MM.1S (cell line): ENCODE measurements at regions not wholly inside any gene's neighbourhood (a gene's known extent, or its start where the extent isn't known, plus 50 kb on each side); places are given as distances from the start of the nearest gene placed in this dataset.

Experiments
- DNase-seq: peaks from one replicate; pipeline ENCODE4 v3.0.0-alpha.2; 2015
- H2AFZ ChIP-seq: fragments of 300-600 bp; sonication (generic); 2 replicates; pipeline ENCODE4 v1.6.0; 2016; ENCODE audit warnings: antibody characterized with exemption, low read length
- H3F3A ChIP-seq: fragments of 300-600 bp; sonication (generic); 2 replicates; pipeline ENCODE4 v1.6.1; 2016; ENCODE audit warnings: mild to moderate bottlenecking, antibody characterized with exemption, low read length, moderate library complexity, mixed read lengths; ENCODE audit not compliant: insufficient read depth
- H3K27ac ChIP-seq: fragments of 300-600 bp; sonication (generic); 2 replicates; pipeline ENCODE4 v1.5.1; 2016; ENCODE audit warnings: mild to moderate bottlenecking, low read length
- H3K27me3 ChIP-seq: fragments of 300-600 bp; sonication (generic); replicated peaks from 2 replicates; pipeline ENCODE4 v1.6.0; 2016; ENCODE audit warnings: low read length; ENCODE audit not compliant: insufficient read depth
- H3K36me3 ChIP-seq: fragments of 300-600 bp; sonication (generic); replicated peaks from 2 replicates; pipeline ENCODE4 v1.6.1; 2016; ENCODE audit warnings: mild to moderate bottlenecking, low read length, mixed read lengths; ENCODE audit not compliant: insufficient read depth
- H3K4me1 ChIP-seq: fragments of 300-600 bp; sonication (generic); 2 replicates; pipeline ENCODE4 v1.6.1; 2016; ENCODE audit warnings: low read length, mixed read lengths
- H3K4me2 ChIP-seq: fragments of 300-600 bp; sonication (generic); 2 replicates; pipeline ENCODE4 v1.6.0; 2016; ENCODE audit warnings: low read depth, low read length
- H3K4me3 ChIP-seq: fragments of 300-600 bp; sonication (generic); 2 replicates; pipeline ENCODE4 v1.5.1; 2016; ENCODE audit warnings: low read length, mixed read lengths
- H3K79me2 ChIP-seq: fragments of 300-600 bp; sonication (generic); 2 replicates; pipeline ENCODE4 v1.6.1; 2016; ENCODE audit warnings: mixed run types, low read length, mixed read lengths
- H3K9ac ChIP-seq: fragments of 300-600 bp; sonication (generic); 2 replicates; pipeline ENCODE4 v1.6.1; 2016; ENCODE audit warnings: low read length, mixed read lengths
- H3K9me2 ChIP-seq: fragments of 300-600 bp; sonication (generic); replicated peaks from 2 replicates; pipeline ENCODE4 v1.6.1; 2016; ENCODE audit warnings: mild to moderate bottlenecking, low read length, mixed read lengths; ENCODE audit not compliant: insufficient read depth
- H3K9me3 ChIP-seq: fragments of 300-600 bp; sonication (generic); replicated peaks from 2 replicates; pipeline ENCODE4 v1.6.1; 2016; ENCODE audit warnings: mild to moderate bottlenecking, low read length, mixed read lengths; ENCODE audit not compliant: insufficient read depth
- H4K20me1 ChIP-seq: fragments of 300-600 bp; sonication (generic); 2 replicates; pipeline ENCODE4 v1.6.1; 2016; ENCODE audit warnings: mild to moderate bottlenecking, low read length, moderate library complexity, mixed read lengths; ENCODE audit not compliant: insufficient read depth
- EZH2 ChIP-seq: fragments of 300-600 bp; sonication (generic); optimal IDR thresholded peaks from 2 replicates; pipeline ENCODE3; 2017; ENCODE audit warnings: low read depth, mild to moderate bottlenecking, antibody characterized with exemption, low read length, mixed read lengths
- EZH2phosphoT487 ChIP-seq: fragments of 300-600 bp; sonication (generic); IDR thresholded peaks from 2 replicates; pipeline ENCODE4 v1.6.1; 2018; ENCODE audit warnings: antibody characterized with exemption, low read length
- TF ChIP-seq, protein P1 (sequence below): fragments of 300-600 bp; sonication (generic); IDR thresholded peaks from 2 replicates; pipeline ENCODE4 v1.5.1; 2016; ENCODE audit warnings: antibody characterized with exemption, low read length, mixed read lengths

DNA sequence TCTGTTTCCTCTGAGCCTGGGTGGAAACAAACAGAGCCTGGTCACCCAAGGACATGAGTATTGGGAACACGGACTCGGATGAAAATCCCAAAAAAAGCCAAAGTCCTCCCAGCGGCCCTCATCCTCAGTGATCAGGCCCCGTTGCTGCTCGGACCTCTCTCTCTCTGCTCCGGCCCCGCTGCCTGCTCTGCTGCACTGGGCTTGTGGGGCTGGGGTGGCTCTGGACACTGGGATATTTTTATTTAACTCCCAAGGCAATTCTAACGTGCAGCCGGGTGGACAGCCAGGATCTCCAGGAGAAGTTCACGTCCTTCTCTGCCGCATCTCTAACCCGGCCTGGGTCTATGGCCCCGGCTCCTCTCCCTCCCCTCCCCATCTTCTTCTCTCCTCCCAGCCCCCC is 280.9 kb upstream of the TNRC6C start:
- Histone ChIP-seq H3K4me3 (no peak overlapping the region), H3K79me2 (no peaks in the 10 kb centered on the region), H3K4me1 (no peaks in the 10 kb centered on the region)

DNA sequence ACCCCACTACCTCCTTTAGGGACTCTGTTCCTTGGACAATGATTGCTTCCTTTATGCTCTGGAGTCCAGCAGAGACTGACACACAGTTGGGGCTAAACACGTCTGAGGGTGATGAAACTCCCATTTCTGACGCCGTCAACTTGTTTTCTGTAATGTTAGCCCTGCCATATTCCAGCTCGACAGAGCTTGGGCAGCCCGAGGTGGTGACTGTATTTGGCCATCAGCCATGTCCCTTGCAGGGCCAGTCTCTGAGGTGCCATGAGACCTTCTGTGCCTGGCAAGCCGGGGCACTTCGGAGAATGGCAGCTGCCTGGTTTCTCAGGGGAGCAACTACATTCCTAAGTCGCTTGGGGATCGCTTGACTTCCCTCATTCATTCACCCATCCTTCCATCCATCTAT is 278.9 kb upstream of the TNRC6C start:
- Histone ChIP-seq H3K4me2 (no peak overlapping the region), H3K9me3 (no peaks in the 10 kb centered on the region), H3K79me2 (no peaks in the 10 kb centered on the region), H3K27me3 (no peaks in the 10 kb centered on the region), H3K9me2 (no peaks in the 10 kb centered on the region), H2AFZ (no peak overlapping the region), H3K9ac (no peak overlapping the region), H3K4me1 (no peaks in the 10 kb centered on the region), H3K4me3 (no peak overlapping the region), H3K36me3 (no peaks in the 10 kb centered on the region), H4K20me1 (no peaks in the 10 kb centered on the region), H3F3A (no peaks in the 10 kb centered on the region), H3K27ac (no peak overlapping the region)
- no peak for DNase-seq
- no peak for TF ChIP-seq EZH2
- no peak for TF ChIP-seq EZH2phosphoT487
- TF ChIP-seq, protein P1, sequence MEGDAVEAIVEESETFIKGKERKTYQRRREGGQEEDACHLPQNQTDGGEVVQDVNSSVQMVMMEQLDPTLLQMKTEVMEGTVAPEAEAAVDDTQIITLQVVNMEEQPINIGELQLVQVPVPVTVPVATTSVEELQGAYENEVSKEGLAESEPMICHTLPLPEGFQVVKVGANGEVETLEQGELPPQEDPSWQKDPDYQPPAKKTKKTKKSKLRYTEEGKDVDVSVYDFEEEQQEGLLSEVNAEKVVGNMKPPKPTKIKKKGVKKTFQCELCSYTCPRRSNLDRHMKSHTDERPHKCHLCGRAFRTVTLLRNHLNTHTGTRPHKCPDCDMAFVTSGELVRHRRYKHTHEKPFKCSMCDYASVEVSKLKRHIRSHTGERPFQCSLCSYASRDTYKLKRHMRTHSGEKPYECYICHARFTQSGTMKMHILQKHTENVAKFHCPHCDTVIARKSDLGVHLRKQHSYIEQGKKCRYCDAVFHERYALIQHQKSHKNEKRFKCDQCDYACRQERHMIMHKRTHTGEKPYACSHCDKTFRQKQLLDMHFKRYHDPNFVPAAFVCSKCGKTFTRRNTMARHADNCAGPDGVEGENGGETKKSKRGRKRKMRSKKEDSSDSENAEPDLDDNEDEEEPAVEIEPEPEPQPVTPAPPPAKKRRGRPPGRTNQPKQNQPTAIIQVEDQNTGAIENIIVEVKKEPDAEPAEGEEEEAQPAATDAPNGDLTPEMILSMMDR: no peak

More for the DNA sequence above, 280.9 kb upstream of the TNRC6C start:
- Histone ChIP-seq H3F3A (no peaks in the 10 kb centered on the region), H3K9me2 (no peaks in the 10 kb centered on the region), H3K4me2 (no peak overlapping the region), H3K9ac (no peak overlapping the region), H3K36me3 (no peaks in the 10 kb centered on the region), H2AFZ (no peak overlapping the region), H3K27ac (no peak overlapping the region), H3K27me3 (no peaks in the 10 kb centered on the region), H4K20me1 (no peaks in the 10 kb centered on the region), H3K9me3 (no peaks in the 10 kb centered on the region)
- TF ChIP-seq EZH2phosphoT487 (no peak), EZH2 (no peak)
- TF ChIP-seq, protein P1: no peak
- no peak for DNase-seq

DNA sequence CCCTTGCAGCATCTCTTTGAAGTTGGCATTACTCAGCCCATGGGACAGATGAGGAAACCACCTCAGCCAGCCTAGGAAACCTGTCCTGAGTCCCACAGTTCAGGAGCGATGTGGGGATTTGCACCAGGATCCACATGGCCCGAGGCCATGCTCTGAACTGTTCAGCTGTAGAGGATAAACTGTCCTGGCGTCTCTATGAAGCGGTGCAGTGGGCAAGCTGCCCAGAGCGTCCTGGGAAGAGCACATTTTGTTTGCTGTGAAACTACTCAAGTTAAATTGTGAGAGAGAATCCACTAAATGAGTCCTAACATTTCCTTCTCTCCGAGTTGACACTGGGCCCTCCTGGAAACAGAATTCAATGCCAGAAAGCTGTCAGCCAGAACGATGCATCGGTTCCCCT is 276.6 kb upstream of the TNRC6C start:
- H3K4me2 ChIP-seq: no peak overlapping the region
- no peaks in the 10 kb centered on the region for H3K27me3 ChIP-seq
- H3K9ac ChIP-seq: no peak overlapping the region
- H3K9me3 ChIP-seq: no peaks in the 10 kb centered on the region
- H3K9me2 ChIP-seq: no peaks in the 10 kb centered on the region
- H3K4me1 ChIP-seq: no peaks in the 10 kb centered on the region
- DNase-seq: no peak
- no peaks in the 10 kb centered on the region for H4K20me1 ChIP-seq
- no peak overlapping the region for H2AFZ ChIP-seq
- TF ChIP-seq, protein P1: no peak
- TF ChIP-seq EZH2phosphoT487: no peak
- no peak for TF ChIP-seq EZH2
- H3F3A ChIP-seq: no peaks in the 10 kb centered on the region
- no peaks in the 10 kb centered on the region for H3K36me3 ChIP-seq
- no peak overlapping the region for H3K27ac ChIP-seq
- no peak overlapping the region for H3K4me3 ChIP-seq
- no peaks in the 10 kb centered on the region for H3K79me2 ChIP-seq
